ENCODE measurements at regions not wholly inside any gene's neighbourhood (a gene's known extent, or its start where the extent isn't known, plus 50 kb on each side); places are given as distances from the start of the nearest gene placed in this dataset.
"Not testable (repeated sequence)": the region's sequence is repeated elsewhere in the genome, so short reads cannot be mapped to it uniquely, and the experiment has no call there.

GRCh38 chr13:44868397-44868796 lies 120.9 kb downstream of the NUFIP1 start:
- Histone ChIP-seq H3K4me3 (ENCODE audit: low read length) (no peak overlapping the region), H3K9me3 (ENCODE audit: control insufficient read depth, insufficient read depth, low read length) (no peaks in the 10 kb centered on the region), H3K36me3 (ENCODE audit: control insufficient read depth, insufficient read depth, low read length) (no peaks in the 10 kb centered on the region), H3K27ac (ENCODE audit: low read length) (no peak overlapping the region), H3K4me1 (ENCODE audit: control insufficient read depth, insufficient read depth, low read length) (no peaks in the 10 kb centered on the region), H3K27me3 (ENCODE audit: control insufficient read depth, insufficient read depth, low read length) (no peaks in the 10 kb centered on the region)
- Mint-ChIP-seq H3K9me3 (peaks cover 2 to 3% of the 10 kb centered on the region in 2 donors), H3K4me3 (no peak overlapping the region), H3K27ac (no peak overlapping the region), H3K36me3 (no peaks in the 10 kb centered on the region), H3K27me3 (ENCODE audit: low read depth in 2 of 2) (peaks cover 0 to 13% of the 10 kb centered on the region in 2 donors), H3K4me1 (no peaks in the 10 kb centered on the region)
- WGBS (ENCODE audit: insufficient coverage), result no CpG with 5 or more reads among the region's 3 CpGs
- no peak for DNase-seq
- no peak for TF ChIP-seq CTCF (IDR thresholded peaks at IDR 0.05)
- intact Hi-C loops (cut with micrococcal nuclease), result no loop called here
- ATAC-seq, result peak in 1 of 3 donors; percentile 21

- no peaks in the 10 kb centered on the region for H3K9me3 ChIP-seq (ENCODE audit: control insufficient read depth, insufficient read depth, low read length)
- H3K4me1 Mint-ChIP-seq, result no peaks in the 10 kb centered on the region
- WGBS (ENCODE audit: insufficient coverage), result 93% methylated on average over 7 of the region's 9 CpGs
- H3K27ac Mint-ChIP-seq, result no peak overlapping the region
- no peak overlapping the region for H3K4me3 Mint-ChIP-seq
- no peaks in the 10 kb centered on the region for H3K4me1 ChIP-seq (ENCODE audit: control insufficient read depth, insufficient read depth, low read length)
- H3K27ac ChIP-seq (ENCODE audit: low read length), result no peak overlapping the region
- H3K4me3 ChIP-seq (ENCODE audit: low read length), result no peak overlapping the region
- TF ChIP-seq CTCF (IDR thresholded peaks at IDR 0.05), result no peak
- H3K36me3 ChIP-seq (ENCODE audit: control insufficient read depth, insufficient read depth, low read length), result no peaks in the 10 kb centered on the region
- H3K27me3 ChIP-seq (ENCODE audit: control insufficient read depth, insufficient read depth, low read length), result no peaks in the 10 kb centered on the region
- ATAC-seq, result no peak
- intact Hi-C loops (cut with micrococcal nuclease), result no loop called here
- H3K27me3 Mint-ChIP-seq (ENCODE audit: low read depth in 2 of 2), result peaks cover 0 to 13% of the 10 kb centered on the region in 2 donors
- peaks cover 2 to 3% of the 10 kb centered on the region in 2 donors for H3K9me3 Mint-ChIP-seq
- H3K36me3 Mint-ChIP-seq, result no peaks in the 10 kb centered on the region
- no peak for DNase-seq
These were observed 121.4 kb downstream of the NUFIP1 start for GRCh38 chr13:44867825-44868224.

GRCh38 chr13:44866411-44866911 lies 122.8 kb downstream of the NUFIP1 start:
- H3K9me3 ChIP-seq (ENCODE audit: control insufficient read depth, insufficient read depth, low read length), result no peaks in the 10 kb centered on the region
- no peak for TF ChIP-seq CTCF (IDR thresholded peaks at IDR 0.05)
- no peak overlapping the region for H3K4me3 ChIP-seq (ENCODE audit: low read length)
- peaks cover 0 to 13% of the 10 kb centered on the region in 2 donors for H3K27me3 Mint-ChIP-seq (ENCODE audit: low read depth in 2 of 2)
- ATAC-seq (no peak), DNase-seq (no peak)
- no peaks in the 10 kb centered on the region for H3K27me3 ChIP-seq (ENCODE audit: control insufficient read depth, insufficient read depth, low read length)
- peaks cover 2 to 3% of the 10 kb centered on the region in 2 donors for H3K9me3 Mint-ChIP-seq
- WGBS (ENCODE audit: insufficient coverage), result 87% methylated on average over 3 of the region's 4 CpGs
- H3K4me1 ChIP-seq (ENCODE audit: control insufficient read depth, insufficient read depth, low read length), result no peaks in the 10 kb centered on the region
- H3K36me3 Mint-ChIP-seq, result no peaks in the 10 kb centered on the region
- H3K36me3 ChIP-seq (ENCODE audit: control insufficient read depth, insufficient read depth, low read length), result no peaks in the 10 kb centered on the region
- H3K27ac ChIP-seq (ENCODE audit: low read length), result no peak overlapping the region
- no peaks in the 10 kb centered on the region for H3K4me1 Mint-ChIP-seq
- intact Hi-C loops (cut with micrococcal nuclease), result no loop called here
- H3K4me3 Mint-ChIP-seq, result no peak overlapping the region
- H3K27ac Mint-ChIP-seq, result no peak overlapping the region

- no peaks in the 10 kb centered on the region for H3K4me1 Mint-ChIP-seq
- Histone ChIP-seq H3K36me3 (ENCODE audit: control insufficient read depth, insufficient read depth, low read length) (no peaks in the 10 kb centered on the region), H3K4me3 (ENCODE audit: low read length) (no peak overlapping the region), H3K27ac (ENCODE audit: low read length) (no peak overlapping the region), H3K4me1 (ENCODE audit: control insufficient read depth, insufficient read depth, low read length) (no peaks in the 10 kb centered on the region), H3K27me3 (ENCODE audit: control insufficient read depth, insufficient read depth, low read length) (no peaks in the 10 kb centered on the region), H3K9me3 (ENCODE audit: control insufficient read depth, insufficient read depth, low read length) (no peaks in the 10 kb centered on the region)
- no peak overlapping the region for H3K4me3 Mint-ChIP-seq
- 87% methylated on average over 10 of the region's 10 CpGs for WGBS (ENCODE audit: insufficient coverage)
- H3K27me3 Mint-ChIP-seq (ENCODE audit: low read depth in 2 of 2), result peaks cover 0 to 13% of the 10 kb centered on the region in 2 donors
- no peaks in the 10 kb centered on the region for H3K36me3 Mint-ChIP-seq
- peaks cover 2 to 3% of the 10 kb centered on the region in 2 donors for H3K9me3 Mint-ChIP-seq
- no peak for ATAC-seq
- no peak for DNase-seq
- TF ChIP-seq CTCF (IDR thresholded peaks at IDR 0.05), result no peak
- intact Hi-C loops (cut with micrococcal nuclease), result no loop called here
- no peak overlapping the region for H3K27ac Mint-ChIP-seq
These were observed 123.4 kb downstream of the NUFIP1 start for GRCh38 chr13:44865722-44866410.

- DNase-seq; H3K9me3 ChIP-seq (ENCODE audit: control insufficient read depth, insufficient read depth, low read length); H3K4me1 ChIP-seq (ENCODE audit: control insufficient read depth, insufficient read depth, low read length); H3K27me3 ChIP-seq (ENCODE audit: control insufficient read depth, insufficient read depth, low read length); H3K4me3 ChIP-seq (ENCODE audit: low read length); H3K4me3 Mint-ChIP-seq; H3K9me3 Mint-ChIP-seq; intact Hi-C loops (cut with micrococcal nuclease); H3K36me3 ChIP-seq (ENCODE audit: control insufficient read depth, insufficient read depth, low read length); H3K4me1 Mint-ChIP-seq; H3K27ac ChIP-seq (ENCODE audit: low read length); ATAC-seq; H3K27ac Mint-ChIP-seq; H3K36me3 Mint-ChIP-seq: not testable (repeated sequence)
- H3K27me3 Mint-ChIP-seq (ENCODE audit: low read depth in 2 of 2), result peaks cover 14 to 15% of the 10 kb centered on the region in 2 donors
These were observed 125.6 kb downstream of the NUFIP1 start for GRCh38 chr13:44863641-44864040.
